Activated T-cell treated with anti-CD3 and anti-CD28 coated beads, Interleukin-2, amount 50 U/mL, for 48 hours (primary cell): ENCODE measurements at regions not wholly inside any gene's neighbourhood (a gene's known extent, or its start where the extent isn't known, plus 50 kb on each side); places are given as distances from the start of the nearest gene placed in this dataset.

ENCODE experiments used
- DNase-seq, 2 experiments: peaks; one replicate each; pipeline ENCODE4 v3.0.0-alpha.2; 2020

- DNase-seq = no peak
Observed at GRCh38 chr12:19924360-19924759, 444.0 kb upstream of the PDE3A start.

- DNase-seq = no peak
Observed at GRCh38 chr12:19925841-19926240, 442.5 kb upstream of the PDE3A start.

- no peak for DNase-seq
Observed at GRCh38 chr12:19926266-19926665, 442.1 kb upstream of the PDE3A start.

DNA sequence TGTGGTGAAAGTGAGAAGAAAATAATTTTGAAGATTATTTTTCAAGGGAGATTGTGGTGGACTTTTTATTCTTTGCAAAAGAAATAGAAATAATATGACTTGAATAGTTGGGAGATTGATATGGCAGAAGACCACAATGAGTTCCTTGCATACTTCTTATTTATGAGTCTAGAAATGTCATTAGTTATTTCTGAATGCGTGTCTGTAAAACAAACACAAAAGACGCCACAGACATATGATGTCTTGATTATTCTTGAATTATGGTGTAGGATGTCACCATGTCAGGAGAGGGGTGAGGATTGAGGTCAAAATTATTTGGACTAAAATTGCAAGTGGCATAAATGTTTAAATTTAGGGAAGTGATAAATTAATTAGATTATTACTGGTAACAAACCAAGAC lies 440.7 kb upstream of the PDE3A start:
- DNase-seq = no peak

DNA sequence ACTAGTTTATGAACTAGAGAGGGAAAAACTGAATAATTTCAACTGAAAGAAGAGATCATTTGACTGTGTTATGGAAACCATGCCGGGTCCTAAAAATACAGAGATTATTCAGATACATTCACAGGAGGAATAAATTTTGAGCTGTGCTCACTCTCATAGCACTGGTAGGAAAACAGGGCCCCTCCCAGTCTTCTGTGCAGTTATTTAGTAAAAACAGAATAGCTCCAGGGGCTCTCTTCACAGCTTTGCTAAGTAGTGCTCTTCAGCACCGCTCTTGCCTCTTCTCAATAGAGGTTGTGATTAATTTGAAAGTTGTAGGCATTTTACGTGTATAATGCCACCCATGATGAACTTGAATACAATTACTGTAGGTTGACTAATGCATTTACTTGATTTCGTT lies 435.9 kb upstream of the PDE3A start:
- DNase-seq = no peak

DNA sequence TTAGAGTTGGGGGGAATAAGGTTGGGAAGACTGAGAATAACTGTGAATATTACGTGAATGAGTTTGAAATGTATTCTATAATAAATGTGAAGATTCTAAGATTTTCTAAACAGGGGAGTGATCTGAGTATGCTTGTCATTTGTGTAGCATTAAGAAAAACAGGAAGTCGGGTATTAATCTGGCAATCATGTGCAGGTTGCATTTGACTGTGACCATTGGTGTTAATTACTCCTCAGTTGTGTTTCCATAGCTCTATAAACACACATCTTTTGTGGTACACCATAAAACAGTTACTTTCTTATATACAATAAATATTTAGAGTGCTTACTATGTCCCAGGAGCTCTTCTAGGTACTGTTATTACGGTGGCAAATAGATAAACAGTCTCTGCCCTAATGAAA lies 434.4 kb upstream of the PDE3A start:
- no peak for DNase-seq

DNA sequence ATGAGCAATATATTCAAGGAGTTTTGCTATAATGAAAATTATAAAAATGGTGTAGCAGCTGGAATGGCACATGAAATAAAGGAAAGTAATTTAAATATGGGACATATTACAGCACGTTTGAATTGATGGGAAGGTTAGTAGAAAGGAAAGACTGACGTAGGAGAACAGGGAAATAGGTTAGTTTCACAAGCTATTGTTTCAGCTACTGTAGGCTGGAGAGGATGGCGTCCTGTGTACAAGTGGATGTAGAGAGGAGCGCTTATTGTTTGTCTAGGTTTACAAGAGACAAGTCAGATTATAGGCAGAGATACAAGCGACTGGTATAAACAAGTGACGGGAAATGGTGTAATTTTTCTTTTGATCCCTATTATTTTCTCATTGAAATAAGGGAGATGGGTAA lies 431.2 kb upstream of the PDE3A start:
- DNase-seq = no peak

GRCh38 chr12:19938031-19938430 lies 430.3 kb upstream of the PDE3A start:
- DNase-seq = no peak

DNA sequence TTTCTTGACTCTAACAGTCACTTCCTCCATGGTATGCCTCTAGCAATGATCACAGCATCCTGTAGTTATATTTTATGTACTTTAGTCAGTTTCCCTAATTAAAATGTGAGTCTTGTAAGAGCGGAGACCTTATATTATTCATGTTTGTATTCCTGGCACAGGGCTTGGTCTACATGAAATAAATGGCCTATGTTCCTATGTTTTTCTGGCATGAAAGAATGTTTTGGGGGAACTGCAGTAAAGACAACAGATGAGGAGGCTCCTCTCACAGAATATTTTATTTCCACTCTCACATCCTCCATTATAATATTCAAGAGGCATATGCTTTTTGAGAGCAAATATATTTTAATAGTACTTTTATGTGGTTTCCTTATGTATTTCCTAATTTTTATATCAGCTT lies 429.8 kb upstream of the PDE3A start:
- DNase-seq = no peak

DNA sequence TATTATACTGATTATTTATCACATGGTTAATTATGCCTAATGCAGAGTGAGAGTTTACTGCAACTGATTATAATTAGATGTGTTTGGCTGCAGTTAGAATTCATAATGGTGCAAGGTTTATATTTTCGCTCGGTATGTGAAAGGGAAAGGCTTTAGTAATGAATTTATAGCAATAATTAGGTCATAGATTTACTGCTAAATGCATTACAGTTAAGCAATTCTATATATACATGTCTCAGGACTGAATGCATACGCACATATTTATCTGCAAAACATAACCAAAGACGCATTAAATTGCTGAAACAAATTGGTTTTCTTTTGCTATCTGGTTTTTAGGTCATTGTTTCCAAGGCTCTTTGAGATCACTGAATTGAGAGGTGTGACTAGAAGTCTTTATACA lies 428.1 kb upstream of the PDE3A start:
- DNase-seq = no peak

GRCh38 chr12:19941096-19941495 lies 427.2 kb upstream of the PDE3A start:
- no peak for DNase-seq

DNA sequence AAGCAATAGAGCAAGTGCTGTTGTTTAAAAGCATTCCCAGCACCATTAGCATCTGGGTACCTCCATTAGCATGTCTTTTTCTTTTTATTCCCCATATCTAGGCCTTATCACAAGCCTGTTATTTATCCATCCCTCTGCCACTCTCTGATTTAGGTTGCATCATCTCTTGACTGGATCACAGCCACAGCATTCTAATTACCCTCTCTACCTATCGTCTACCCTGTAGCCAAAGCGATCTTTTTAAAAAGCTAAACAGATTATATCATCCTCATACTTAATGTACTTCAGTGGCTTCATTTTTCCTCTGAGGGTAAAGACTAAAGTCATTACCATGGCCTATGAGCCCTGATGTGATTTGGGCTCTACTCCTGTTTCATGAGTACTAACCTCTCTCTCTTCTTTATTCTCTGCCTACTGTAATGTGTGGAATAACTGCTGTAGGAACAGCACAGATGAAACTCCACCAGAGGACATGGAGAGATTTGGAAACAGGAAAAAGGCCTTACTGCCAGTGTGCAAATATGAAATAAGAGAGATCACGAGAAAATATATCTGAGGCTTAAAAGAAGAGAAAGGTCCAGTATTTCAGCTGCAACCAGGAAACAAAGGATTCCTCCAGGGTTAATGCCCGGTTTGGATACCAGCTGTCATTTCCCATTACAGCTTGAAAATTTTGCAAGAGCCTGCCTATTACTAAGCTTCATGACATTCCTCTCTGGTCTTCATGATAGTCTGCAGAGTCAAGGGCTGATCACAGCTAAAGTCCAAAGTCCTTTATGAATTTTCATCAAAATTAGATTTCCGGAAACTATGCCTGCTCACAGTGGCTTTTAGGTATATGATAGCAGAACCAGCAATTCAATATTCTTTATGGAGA lies 422.5 kb upstream of the PDE3A start:
- no peak for DNase-seq

DNA sequence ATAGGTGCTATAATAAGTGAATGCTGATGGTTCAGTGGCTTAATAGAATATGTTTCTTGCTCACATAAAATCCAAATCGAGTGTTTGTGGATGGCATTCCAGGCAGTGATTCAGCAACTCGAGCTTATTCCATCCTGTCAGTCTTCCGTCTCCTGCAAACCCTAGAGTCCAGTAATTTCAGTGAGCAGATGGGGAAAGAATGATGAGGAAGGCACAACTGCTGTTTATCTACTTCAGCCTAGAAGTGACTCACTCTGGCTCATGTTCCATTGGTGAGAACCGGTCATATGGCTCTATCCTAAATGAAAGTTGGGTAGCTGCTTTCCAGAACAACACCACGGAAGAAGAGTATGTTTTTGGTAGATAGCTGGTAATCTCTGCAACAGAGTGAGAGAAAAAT lies 421.8 kb upstream of the PDE3A start:
- no peak for DNase-seq

GRCh38 chr12:19947344-19947743 lies 421.0 kb upstream of the PDE3A start:
- DNase-seq = no peak

- DNase-seq = no peak
Observed at GRCh38 chr12:19951664-19952063, 416.7 kb upstream of the PDE3A start.

DNA sequence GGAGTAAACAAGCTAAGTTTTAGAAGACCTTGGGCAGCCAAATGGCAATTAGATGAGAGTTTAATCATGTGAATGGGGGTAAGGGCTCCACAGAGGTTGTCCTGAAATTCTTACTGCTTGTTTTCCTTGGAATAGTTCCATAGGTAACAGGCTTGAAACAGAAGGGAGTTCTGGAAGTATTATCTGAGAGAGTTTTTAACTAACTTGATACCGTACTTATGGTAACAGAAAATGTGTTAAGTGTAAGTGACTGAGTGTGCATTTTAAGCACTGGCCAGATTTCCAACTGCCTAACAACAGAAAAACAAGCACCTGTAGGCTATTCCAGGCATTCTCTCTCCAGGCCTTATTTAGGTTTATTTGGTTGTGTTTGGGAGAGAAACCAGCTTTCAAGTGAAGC lies 414.6 kb upstream of the PDE3A start:
- no peak for DNase-seq

GRCh38 chr12:19954163-19954562 lies 414.2 kb upstream of the PDE3A start:
- no peak for DNase-seq

- no peak for DNase-seq
Observed at GRCh38 chr12:19957308-19958125, 410.8 kb upstream of the PDE3A start.

- no peak for DNase-seq
Observed at GRCh38 chr12:19958389-19958788, 409.9 kb upstream of the PDE3A start.

GRCh38 chr12:19959353-19959752 lies 409.0 kb upstream of the PDE3A start:
- DNase-seq = no peak

DNA sequence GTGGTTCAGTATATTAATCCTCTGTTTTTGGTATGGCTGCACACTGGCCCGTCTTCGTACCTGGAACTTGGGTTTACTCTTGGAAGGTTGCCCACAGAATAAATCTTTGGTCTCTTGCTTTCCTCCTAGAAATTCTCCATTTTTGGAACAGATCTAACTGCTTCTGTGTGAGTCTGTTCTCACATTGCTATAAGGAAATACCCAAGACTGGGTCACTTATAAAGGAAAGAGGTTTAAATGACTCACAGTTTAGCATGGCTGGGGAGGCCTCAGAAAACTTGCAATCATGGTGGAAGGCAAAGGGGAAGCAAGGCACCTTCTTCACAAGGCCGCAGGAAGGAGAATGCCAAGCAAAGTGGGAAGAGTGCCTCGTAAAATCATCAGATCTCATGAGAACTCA lies 407.8 kb upstream of the PDE3A start:
- DNase-seq = no peak

- DNase-seq = no peak
Observed at GRCh38 chr12:19962192-19962591, 406.1 kb upstream of the PDE3A start.

GRCh38 chr12:19963972-19964371 lies 404.4 kb upstream of the PDE3A start:
- DNase-seq = no peak

DNA sequence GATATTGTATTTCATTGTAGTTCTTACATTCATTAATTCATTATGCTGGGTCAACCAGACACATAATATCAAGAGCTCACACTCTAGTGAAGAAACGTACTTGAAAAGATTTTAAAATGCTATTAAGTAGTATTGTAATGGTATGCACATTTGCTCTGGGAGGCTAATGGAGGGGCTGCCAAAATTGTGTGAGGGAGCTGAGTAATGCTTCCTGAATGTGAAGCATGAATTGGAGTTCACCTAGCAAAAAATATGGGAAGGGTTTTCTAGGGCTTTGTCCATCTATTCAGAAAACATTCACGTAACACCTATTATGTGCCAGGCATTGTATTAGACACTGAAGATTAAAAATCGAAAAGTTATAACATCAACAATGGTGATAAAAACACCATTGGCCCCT lies 403.8 kb upstream of the PDE3A start:
- DNase-seq = no peak
